ENCODE measurements at regions not wholly inside any gene's neighbourhood (a gene's known extent, or its start where the extent isn't known, plus 50 kb on each side); places are given as distances from the start of the nearest gene placed in this dataset.

- H3K4me3 ChIP-seq, result no peak overlapping the region
- no peaks in the 10 kb centered on the region for H3K9me3 ChIP-seq (ENCODE audit: low read depth)
- no peak overlapping the region for H3K27ac ChIP-seq
- no peak overlapping the region for H2AFZ ChIP-seq (replicated peaks)
- H3K27me3 Mint-ChIP-seq (ENCODE audit: insufficient read depth, low read depth), result peaks cover 70% of the 10 kb centered on the region
- H3K4me2 ChIP-seq, result no peak overlapping the region
- H3K9me3 Mint-ChIP-seq, result peaks cover 4% of the 10 kb centered on the region
- peaks cover 4% of the 10 kb centered on the region for H3F3A ChIP-seq (ENCODE audit: low read depth)
- H3K4me3 Mint-ChIP-seq, result no peak overlapping the region
- no peaks in the 10 kb centered on the region for H3K36me3 Mint-ChIP-seq
- H3K27me3 ChIP-seq, result peaks cover 99% of the 10 kb centered on the region
- peaks cover 34% of the 10 kb centered on the region for H3K4me1 Mint-ChIP-seq
- H3K36me3 ChIP-seq, result no peaks in the 10 kb centered on the region
- no peak for DNase-seq (ENCODE audit: low spot score)
- no peak overlapping the region for H3K27ac Mint-ChIP-seq
- no peaks in the 10 kb centered on the region for H4K20me1 ChIP-seq (ENCODE audit: low read depth)
- H3K9ac ChIP-seq, result no peak overlapping the region
- no peak for TF ChIP-seq EZH2phosphoT487 (IDR thresholded peaks at IDR 0.05)
- no peak for TF ChIP-seq CTCF (IDR thresholded peaks at IDR 0.05)
- H3K4me1 ChIP-seq, result peaks cover 10% of the 10 kb centered on the region
- H3K79me2 ChIP-seq (ENCODE audit: low read depth), result no peaks in the 10 kb centered on the region
Measured at GRCh38 chr13:72537395-72537780, 190.0 kb downstream of the MZT1 start.

DNA sequence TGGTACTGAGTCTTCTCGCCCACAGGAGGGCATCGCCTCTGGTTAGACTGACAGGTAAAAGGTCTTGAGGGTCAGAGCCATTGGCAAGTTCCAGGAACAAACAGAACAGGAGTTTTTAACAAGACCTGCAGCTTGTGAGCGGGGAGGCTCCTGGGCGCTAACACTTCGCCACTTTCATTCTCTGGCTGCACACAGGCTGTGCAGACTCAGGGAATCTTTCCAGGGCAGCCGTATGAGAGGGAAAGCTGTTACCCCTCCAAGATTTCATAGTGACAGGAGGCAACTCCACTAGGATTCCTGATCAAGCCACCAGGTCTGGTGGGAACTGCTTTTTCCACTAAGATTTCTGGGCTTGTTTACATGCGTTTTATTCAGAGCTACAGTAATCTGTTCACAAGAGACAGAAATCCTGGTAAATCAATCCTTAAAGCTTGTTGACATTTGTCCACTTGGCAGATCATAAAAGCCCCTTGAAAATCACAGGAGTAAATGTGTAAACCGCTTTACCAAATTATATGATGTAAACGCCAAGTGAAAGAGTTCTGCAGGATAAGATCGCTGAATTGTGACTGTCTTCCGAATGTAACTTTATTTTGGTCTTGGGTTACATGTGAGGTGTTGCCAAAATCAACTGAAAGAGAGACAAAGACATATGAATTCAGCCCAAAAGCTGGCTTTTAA is 190.6 kb downstream of the MZT1 start:
- Histone ChIP-seq H3F3A (ENCODE audit: low read depth) (peaks cover 4% of the 10 kb centered on the region), H3K4me2 (no peak overlapping the region), H3K27me3 (peaks cover 98% of the 10 kb centered on the region), H3K36me3 (no peaks in the 10 kb centered on the region), H3K9me3 (ENCODE audit: low read depth) (no peaks in the 10 kb centered on the region), H3K4me3 (no peak overlapping the region), H2AFZ (replicated peaks) (no peak overlapping the region), H3K9ac (no peak overlapping the region), H3K79me2 (ENCODE audit: low read depth) (no peaks in the 10 kb centered on the region), H3K4me1 (peaks cover 10% of the 10 kb centered on the region), H4K20me1 (ENCODE audit: low read depth) (no peaks in the 10 kb centered on the region), H3K27ac (no peak overlapping the region)
- Mint-ChIP-seq H3K27ac (no peak overlapping the region), H3K36me3 (no peaks in the 10 kb centered on the region), H3K4me3 (no peak overlapping the region), H3K4me1 (peaks cover 30% of the 10 kb centered on the region), H3K9me3 (peaks cover 4% of the 10 kb centered on the region), H3K27me3 (ENCODE audit: insufficient read depth, low read depth) (peaks cover 70% of the 10 kb centered on the region)
- TF ChIP-seq EZH2phosphoT487 (IDR thresholded peaks at IDR 0.05) (no peak), CTCF (IDR thresholded peaks at IDR 0.05) (no peak), EZH2 (IDR thresholded peaks at IDR 0.05) (no peak)
- DNase-seq (ENCODE audit: low spot score), result no peak

GRCh38 chr13:72534951-72535640 is 192.3 kb downstream of the MZT1 start:
- H3K27ac Mint-ChIP-seq, result peak overlapping the region; percentile 30
- H3K36me3 Mint-ChIP-seq, result no peaks in the 10 kb centered on the region
- TF ChIP-seq CTCF (IDR thresholded peaks at IDR 0.05), result no peak
- no peak for TF ChIP-seq EZH2 (IDR thresholded peaks at IDR 0.05)
- TF ChIP-seq EZH2phosphoT487 (IDR thresholded peaks at IDR 0.05), result peak; percentile 98
- Histone ChIP-seq H3K79me2 (ENCODE audit: low read depth) (no peaks in the 10 kb centered on the region), H4K20me1 (ENCODE audit: low read depth) (no peaks in the 10 kb centered on the region), H3K4me2 (no peak overlapping the region), H3K9ac (no peak overlapping the region), H3K4me1 (peaks cover 10% of the 10 kb centered on the region), H2AFZ (replicated peaks) (no peak overlapping the region), H3F3A (ENCODE audit: low read depth) (peaks cover 4% of the 10 kb centered on the region), H3K36me3 (no peaks in the 10 kb centered on the region), H3K4me3 (no peak overlapping the region), H3K27me3 (peaks cover 98% of the 10 kb centered on the region), H3K9me3 (ENCODE audit: low read depth) (no peaks in the 10 kb centered on the region), H3K27ac (no peak overlapping the region)
- no peak overlapping the region for H3K4me3 Mint-ChIP-seq
- peaks cover 44% of the 10 kb centered on the region for H3K4me1 Mint-ChIP-seq
- peak; percentile 63 for DNase-seq (ENCODE audit: low spot score)
- H3K27me3 Mint-ChIP-seq (ENCODE audit: insufficient read depth, low read depth), result peaks cover 79% of the 10 kb centered on the region
- H3K9me3 Mint-ChIP-seq, result peaks cover 6% of the 10 kb centered on the region
